Tibial nerve (tissue), 4 donors: ENCODE measurements at regions not wholly inside any gene's neighbourhood (a gene's known extent, or its start where the extent isn't known, plus 50 kb on each side); places are given as distances from the start of the nearest gene placed in this dataset.

Source experiments
- EP300 ChIP-seq, 2 donors: sonication (generic); formaldehyde crosslinking; IDR thresholded peaks; one replicate each; pipeline ENCODE4 v1.6.1; 2017; ENCODE audit warnings: antibody characterized with exemption in 2 of 2, mild to moderate bottlenecking in 1 of 2
- POLR2A ChIP-seq, 2 donors: fragments of 450-650 bp; IDR thresholded peaks; one replicate each; pipeline ENCODE4 v1.6.1; 2017; ENCODE audit warnings: antibody characterized with exemption in 2 of 2, mild to moderate bottlenecking in 2 of 2, moderate library complexity in 2 of 2
- TF ChIP-seq, protein P1 (sequence below), 5 experiments: fragments of 200-600 bp in 3 of 5; fragments of 450-650 bp in 2 of 5; sonication (generic) in 3 of 5; IDR thresholded peaks; one replicate each; pipeline ENCODE4 v1.5.1; 2016 to 2019; ENCODE audit warnings: antibody characterized with exemption in 5 of 5, mild to moderate bottlenecking in 3 of 5, moderate library complexity in 2 of 5

DNA sequence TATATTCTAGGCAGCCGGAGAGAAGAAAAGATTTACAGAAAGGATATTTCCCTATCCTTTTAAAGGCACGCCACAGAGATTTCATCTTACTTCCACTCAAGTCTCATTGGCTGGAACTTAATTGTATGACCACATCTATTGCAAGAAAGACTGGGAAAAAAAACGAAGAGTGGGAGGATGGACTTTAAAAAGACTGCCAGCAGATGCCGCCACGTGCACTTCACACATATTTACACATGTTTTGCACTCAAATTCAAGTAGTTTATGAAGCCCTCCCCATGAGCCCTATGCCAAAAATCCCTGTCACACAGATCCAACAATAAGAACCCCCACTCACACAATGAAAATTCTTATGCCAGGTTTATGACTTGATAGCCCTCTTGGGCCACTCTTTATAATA is 138.5 kb upstream of the TYRP1 start:
- TF ChIP-seq, protein P1, sequence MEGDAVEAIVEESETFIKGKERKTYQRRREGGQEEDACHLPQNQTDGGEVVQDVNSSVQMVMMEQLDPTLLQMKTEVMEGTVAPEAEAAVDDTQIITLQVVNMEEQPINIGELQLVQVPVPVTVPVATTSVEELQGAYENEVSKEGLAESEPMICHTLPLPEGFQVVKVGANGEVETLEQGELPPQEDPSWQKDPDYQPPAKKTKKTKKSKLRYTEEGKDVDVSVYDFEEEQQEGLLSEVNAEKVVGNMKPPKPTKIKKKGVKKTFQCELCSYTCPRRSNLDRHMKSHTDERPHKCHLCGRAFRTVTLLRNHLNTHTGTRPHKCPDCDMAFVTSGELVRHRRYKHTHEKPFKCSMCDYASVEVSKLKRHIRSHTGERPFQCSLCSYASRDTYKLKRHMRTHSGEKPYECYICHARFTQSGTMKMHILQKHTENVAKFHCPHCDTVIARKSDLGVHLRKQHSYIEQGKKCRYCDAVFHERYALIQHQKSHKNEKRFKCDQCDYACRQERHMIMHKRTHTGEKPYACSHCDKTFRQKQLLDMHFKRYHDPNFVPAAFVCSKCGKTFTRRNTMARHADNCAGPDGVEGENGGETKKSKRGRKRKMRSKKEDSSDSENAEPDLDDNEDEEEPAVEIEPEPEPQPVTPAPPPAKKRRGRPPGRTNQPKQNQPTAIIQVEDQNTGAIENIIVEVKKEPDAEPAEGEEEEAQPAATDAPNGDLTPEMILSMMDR (IDR thresholded peaks at IDR 0.05), result no peak
- TF ChIP-seq POLR2A (IDR thresholded peaks at IDR 0.05) (no peak), EP300 (IDR thresholded peaks at IDR 0.05) (no peak)
